Dedifferentiated amniotic fluid mesenchymal stem cell (primary cell): ENCODE measurements at regions not wholly inside any gene's neighbourhood (a gene's known extent, or its start where the extent isn't known, plus 50 kb on each side); places are given as distances from the start of the nearest gene placed in this dataset.

Experiments used
- DNase-seq: peaks from one replicate; pipeline ENCODE4 v3.0.0-alpha.2; 2016; ENCODE audit errors: extremely low spot score

DNA sequence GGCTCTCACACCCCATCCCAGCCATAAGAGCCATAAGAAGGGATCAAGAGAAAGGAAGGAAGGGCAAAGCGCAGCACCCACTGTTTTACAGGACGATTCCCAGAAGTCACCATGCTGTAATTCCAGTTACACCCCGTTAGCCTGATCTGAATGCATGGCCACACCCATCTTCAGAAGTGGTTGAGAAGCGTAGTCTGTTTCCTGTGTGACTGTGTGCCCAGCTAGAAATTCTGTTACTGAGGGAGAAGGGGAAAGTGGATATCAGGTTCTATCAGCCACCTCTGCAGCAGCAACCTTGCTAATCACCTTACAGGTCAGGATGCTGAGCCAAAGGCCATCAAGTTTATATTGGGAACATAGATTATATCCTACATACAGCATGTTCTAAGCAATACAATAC, 260.0 kb downstream of the ABHD5 start:
- DNase-seq = no peak

DNA sequence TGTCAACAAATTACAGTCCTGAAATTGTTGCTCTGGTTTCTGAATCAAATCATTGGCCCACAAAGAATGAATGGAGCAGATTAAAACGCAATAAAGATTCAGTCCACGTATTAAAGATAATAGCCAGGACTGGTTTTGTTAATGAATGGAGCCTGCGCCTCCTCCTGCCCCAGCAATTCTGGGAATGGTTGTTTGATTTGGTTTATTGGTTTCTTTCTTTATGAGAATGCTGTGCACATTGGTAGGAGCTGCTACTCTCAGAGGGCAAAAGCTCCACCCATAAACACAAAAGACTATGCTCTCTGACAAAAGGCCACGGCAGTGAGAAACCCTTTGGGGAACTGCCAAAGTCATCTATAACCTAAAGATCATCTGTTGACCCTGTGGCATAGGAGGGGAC, 261.1 kb downstream of the ABHD5 start:
- DNase-seq = no peak

DNA sequence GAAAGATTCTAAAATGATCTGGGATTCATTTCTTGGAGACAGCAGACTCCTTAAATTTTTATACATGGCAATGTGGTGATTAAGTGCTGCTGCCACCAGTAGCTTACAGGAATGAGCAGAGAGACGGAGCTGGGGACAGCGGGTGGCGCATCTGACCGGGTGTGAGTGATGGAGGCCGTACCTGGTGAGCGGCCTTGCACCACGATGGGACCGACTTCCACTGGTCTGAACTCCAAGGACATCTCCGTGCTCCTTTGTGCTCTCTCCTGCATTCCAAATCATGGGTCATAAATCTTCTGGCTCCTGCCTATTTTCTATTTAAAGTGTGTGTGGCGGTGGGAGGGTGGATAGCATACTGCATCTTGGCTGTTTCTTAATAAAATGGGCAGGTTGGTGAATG, 262.6 kb downstream of the ABHD5 start:
- DNase-seq = no peak

DNA sequence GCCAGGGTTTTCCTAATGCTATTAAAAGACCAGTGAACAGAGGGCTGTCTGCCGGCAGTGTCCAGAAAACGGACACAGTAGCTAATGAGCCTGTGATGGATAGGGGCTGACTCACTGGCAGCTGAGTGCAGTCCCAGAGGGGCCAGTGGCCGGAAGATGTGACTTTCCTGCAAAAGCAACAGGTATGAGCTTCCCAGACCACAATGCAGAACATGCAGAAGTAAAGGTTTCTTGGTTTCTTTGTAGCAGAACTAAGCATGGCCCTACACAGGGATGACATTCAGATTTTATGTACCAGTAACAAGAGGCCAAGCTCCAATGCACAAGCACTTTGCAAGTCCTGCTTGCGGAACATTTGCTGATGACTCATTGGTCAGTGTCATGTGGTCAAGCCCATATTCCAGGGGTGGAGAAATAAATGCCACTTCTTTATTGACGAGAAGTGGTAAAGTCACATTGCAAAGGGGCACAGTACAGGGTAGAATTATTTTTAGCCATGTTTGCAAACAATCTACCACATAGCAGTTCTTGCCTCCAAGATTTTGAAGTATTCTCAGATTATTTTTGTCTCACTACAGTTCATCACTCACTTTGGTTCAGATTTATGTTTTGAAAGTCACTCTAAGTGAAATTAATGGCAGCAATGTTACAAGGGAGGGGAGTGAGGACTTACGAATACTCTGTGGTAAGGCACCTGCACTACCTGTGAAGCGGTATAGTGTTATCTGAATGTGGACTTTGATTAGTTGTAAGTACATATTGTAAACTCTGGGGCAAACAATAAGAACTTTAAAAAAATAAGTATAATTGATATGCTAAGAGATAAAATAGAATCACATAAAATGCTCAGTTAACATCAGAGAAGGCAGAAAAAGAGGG, 263.3 kb downstream of the ABHD5 start:
- peak; percentile 26 for DNase-seq

DNA sequence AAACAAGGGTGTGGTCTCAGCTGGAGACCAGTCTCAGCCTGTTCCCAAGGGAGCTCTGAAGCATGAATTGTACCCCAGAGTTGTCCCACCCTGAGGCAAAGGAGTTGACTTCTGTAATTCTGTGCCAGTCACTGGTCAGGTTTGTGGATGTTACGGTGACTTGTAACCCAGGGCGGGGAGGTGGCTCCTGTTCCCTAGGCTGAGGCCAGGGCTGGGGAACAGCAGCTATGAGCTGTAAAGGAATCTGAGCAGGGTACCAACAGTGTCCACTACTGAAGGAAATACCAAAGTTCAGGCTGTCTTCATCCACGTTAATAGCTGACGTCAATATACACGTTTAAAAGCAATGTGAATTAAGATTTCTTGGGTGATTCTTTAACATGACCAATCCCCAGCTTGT, 266.2 kb downstream of the ABHD5 start:
- no peak for DNase-seq

DNA sequence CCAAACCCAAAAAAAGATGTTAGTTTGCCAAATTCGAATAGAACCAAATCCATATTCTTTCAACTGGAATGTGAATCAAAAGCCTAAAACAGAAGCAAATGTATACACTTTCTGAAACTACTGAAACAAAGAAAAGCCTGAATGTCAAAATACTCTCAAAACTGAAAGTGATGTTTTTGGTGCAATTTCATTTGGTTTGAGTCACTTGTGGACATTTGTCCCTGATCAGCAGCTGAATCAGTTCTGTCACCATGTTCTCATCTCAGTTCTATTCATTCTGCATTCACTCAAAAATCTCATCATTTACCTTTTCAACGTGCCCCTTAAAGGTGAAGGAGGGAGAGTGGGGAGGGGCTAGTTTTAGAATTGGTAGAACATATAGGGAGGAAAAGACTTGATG, 266.8 kb downstream of the ABHD5 start:
- DNase-seq = no peak

DNA sequence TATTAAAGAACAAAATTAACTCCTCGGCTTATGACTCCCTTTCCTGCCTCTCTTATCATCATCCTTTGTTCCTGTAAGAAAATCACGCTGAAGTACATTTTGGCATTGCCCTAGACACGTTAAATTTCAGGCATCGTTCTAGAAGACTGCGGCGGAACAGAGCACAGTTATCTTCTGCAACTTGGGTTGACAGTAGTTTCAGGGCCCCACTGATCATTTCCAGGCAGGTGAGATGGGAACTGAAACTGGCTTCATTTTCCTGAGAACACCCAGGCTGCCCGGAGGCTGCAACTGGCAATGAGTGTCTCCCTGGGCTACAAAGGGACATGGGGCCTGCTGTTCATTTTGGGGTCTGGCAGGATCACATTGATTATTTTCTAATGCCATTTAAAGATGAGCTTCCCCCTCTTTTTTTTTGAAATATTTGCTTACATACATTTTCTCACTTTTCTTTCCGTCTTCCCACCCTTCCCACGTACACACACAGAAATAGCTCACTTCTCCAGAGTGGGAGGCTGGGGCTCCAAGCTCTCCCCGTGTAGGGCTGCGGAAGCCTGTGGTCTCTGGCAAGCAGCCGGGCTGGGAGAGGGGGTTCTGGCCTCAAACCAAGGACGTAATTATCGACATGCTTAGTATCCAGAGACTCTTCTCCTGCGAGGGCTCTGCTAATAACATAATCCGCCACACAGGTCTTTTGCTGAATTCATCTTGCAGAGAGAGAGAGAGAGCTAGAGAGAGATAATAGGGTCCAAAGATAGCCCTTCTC, 267.4 kb downstream of the ABHD5 start:
- no peak for DNase-seq

DNA sequence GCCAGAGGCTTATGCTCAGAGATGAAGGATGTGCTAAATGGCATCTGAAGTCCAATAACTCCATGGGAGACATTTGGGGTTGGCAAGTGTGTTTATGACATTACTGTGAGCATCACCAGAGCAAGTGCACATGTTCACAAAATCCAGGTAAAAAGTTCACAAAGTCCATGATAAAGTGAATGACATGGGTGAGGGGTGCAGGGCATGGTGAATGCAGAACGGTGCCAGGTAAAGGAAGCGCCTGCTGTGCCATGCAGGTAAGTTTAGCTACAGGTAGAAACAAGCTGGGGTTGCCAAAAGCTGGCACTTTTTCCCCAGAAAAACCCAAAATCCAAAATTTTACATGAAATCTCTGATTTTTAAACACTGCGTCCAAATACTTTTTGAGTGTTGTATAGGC, 268.2 kb downstream of the ABHD5 start:
- no peak for DNase-seq

DNA sequence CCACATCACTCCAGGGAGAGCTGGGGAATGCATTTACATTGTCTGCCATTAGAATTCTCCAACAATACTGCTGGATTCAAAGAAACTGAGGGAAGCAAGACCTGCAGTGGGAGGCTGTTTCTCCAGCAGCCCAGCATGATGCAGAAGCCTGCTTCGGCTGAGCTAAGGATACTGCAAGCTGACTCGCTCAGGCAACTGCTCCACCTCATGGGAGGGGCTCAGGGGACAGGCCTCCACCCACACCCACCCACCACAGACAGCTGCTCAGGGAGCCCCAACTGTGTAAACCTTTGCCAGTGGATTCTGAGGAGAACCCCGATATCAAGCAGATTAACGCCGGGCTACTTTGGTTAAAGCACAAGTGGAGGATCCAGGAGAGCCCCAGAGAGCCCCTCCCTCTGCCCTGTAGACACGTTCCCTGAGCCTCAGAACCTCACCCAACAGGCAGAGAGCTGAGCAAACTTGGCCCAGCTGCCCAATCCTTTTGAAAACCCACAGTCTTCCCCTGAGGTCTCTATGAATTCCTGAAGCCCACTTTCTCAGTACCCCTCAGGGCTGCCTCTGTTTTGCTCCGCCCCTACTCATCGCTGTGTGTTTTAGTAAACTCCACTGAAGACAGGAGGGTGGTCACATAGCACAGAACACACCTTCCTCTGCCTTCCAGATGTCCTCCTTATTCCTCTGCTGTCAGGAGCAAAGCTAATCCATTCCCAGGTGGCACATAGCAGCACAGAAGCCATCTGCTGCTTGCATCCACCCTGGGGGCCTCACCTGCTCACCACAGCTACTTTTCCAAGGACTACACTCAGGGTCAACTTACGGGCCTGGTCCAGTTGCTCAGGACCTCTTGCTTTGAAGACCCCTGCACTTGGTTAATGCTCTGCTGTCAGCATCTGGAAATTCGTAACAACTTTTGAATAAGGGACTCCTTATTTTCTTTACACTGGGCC, 269.0 kb downstream of the ABHD5 start:
- no peak for DNase-seq

DNA sequence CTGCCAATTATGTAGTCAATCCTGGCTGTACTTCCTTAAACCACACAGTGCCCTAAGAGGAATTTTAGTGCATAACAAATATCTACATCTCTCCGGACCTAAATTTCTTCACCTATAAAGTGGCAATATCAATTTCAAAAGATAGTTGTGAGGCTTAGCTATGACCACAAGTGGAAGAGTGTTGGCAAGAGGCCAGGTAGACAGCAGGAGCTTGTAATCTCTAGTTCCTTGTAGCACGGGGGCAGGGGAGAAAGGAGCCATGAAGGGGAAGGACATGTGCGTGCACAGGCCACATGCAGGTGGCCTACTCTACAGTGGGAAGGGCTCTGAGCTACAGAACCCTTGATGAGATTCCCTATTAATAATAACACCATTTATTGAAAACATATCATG, 269.7 kb downstream of the ABHD5 start:
- no peak for DNase-seq

DNA sequence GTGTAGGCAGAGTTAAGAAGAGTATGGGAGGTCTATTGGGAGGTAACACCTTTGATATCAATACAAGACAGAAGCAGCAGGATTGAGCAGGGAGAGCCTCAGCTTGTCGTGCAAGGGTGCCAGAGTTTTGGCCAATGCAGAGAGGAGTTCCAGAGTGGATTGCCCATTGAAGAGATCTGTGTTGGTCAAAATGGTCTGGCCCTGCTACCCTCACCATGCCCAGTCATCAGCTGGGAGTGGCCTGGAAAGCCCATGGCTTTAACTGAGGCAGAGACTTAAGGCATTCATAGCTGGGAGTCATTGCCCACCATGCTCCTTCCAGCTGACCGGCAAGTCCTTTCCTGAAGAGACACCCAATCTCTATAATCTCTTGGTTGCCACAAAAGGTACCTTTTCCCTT, 271.3 kb downstream of the ABHD5 start:
- DNase-seq = no peak

DNA sequence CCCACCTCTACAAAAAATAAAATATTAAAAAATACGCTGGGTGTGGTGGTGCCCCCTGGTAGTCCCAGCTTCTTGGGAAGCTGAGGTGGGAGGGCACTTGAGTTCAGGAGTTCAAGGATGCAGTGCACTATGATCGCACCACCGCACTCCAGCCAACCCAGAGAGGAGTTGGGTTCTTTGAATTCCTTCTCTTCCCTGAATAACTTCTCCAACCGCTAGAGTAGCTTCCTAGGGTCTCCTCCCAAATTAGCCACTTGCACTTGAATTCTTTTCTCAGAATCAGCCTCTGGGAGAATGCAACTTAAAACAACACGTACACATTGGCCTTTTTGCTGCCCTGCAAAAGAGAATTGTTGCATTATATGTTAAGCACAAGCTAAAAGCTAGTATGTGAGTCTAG, 272.5 kb downstream of the ABHD5 start:
- DNase-seq = no peak

DNA sequence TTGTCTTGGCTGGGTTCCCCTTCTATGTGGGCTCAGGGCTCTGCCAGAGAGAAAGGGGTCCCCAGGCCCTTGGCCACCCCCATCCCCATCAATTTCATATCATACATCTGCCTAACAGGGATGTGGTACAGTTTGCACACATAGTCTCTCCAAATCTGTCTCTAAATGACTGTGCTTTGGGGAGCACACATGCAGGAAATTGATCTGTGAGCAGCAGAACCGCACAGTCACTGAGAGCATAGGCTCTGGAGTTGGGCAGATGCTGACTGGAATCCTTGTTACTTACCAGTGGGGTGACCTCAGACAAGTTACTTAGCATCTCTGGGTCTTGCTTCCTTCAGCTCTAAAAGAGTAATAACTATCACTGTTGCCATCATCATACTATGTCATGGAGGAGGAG, 273.9 kb downstream of the ABHD5 start:
- no peak for DNase-seq

DNA sequence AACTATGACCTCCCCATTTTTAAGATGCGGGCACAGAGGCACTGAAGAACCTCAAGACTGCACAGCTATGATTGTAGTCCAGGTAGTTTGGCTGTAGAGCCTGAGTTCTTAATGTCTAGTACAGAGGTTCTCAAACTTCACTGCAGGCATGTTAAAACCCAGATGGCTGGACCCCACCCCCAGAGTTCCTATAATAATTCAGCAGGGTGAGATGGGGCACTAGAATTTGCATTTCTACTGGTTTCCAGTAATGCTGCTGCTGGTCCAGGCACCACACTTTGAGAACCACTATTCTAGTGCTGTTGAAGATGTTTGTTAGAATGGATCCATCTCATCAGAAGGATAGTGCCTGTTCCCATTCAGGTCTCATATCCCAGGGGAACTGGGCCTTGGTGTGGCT, 274.9 kb downstream of the ABHD5 start:
- no peak for DNase-seq

DNA sequence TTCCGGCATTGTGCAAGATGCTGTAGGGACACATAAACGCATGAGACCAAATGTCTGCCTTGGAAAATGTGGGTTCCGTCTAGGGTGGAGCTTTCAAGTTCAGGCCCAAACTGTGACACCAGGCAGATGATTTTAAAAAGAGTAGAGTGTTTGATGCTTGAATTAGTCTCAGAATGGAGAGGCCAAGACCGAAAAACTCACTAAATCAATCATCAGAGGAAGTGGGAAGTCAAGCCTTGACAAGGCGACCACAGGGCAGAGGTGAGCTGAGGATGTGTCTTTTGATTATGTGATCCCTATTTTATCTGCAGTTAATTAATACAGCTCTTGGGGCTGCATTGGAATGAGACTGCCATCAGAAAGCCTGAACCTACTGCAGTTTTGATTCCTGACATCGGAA, 275.4 kb downstream of the ABHD5 start:
- no peak for DNase-seq

DNA sequence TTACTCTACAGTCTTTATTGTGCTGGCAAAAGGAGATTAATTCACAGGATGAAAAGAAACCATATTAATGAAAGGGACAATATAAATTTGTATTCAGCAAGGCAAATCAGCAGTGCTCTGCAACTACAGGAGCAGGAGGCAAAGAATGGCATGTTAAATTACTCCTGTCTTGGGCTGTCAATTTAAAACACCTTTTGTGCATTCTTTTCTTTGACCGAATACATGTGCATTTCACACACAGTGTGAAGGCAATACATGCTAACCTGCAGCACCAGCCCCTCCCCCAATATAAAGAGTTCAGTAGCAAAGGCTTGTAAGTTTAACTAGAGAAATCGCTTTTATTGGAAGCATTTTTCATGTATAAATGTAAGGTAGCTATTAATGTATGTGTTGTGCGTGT, 275.2 kb upstream of the TOPAZ1 start:
- DNase-seq = no peak

DNA sequence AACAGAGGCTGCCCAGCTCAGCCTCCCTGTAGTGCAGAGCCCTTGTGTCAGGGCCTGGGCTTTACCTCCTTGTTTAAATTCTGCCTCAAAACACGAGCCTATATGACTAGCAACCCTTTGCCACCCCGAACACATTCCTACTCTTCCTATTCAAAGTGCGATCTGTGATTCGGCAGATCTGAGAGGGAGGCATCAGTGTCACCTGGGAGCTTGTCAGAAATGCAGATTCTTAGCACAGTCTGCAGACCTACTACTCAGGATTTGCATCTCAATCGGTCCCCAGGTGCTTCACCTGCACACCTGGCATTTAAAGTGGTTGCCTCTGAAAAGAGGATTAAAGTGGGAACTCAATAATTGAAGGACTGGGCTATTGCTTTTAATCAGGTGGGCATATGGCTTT, 273.2 kb upstream of the TOPAZ1 start:
- DNase-seq = no peak

DNA sequence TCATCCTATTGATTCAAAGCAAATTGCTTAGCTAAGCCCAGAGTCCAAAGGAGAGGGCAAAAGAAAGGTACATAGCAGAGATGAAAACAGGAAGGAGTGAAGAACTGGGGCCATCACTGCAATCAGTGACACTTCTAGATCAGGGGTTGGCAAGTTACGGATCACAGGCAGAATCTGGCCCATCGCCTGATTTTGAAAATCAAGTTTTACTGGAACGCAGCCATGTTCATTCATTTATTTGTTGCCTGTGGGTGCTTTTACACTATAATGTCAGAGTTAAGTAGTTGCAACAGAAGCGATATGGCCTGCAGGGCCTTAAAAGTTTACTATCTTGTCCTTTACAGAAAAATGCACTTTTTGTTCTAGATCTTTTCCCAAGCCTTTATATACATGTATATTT, 271.7 kb upstream of the TOPAZ1 start:
- no peak for DNase-seq

DNA sequence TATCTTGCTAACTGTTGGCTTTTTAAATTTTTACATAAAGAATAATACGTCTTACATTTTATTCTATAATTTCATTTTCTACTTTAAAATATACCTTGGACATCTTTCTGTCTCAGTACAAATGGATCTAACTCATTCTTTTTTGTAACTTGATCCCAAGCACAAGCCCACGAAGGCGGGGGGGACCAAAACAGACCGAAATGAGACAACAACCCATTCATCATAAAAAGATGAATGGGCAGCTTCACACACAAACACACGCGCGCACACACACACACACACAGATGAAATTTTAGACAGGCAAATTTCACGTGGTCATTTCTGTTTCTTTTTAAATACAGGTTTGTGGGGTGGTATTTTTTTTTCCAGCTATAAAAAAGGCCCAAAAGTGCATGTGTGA, 271.3 kb upstream of the TOPAZ1 start:
- DNase-seq = no peak

DNA sequence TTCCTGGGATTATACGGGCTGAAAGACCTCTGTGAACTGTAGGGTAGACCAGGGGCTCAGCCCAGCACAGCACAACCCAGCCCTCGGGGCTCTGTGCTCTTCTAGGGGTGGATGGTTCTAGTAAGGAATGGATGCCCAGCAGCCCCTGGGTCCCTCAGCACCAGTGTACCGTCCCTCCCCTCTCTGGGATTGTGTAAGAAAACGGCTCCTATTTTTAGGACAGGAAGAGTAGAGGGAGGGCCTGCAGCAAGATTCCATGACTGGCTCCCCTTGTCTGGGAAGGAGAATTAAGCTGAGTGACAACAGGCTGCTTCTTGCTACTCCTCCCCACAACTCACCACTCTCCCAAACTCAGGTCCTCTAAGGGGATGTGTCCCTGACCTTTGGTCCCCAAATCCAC, 270.8 kb upstream of the TOPAZ1 start:
- DNase-seq = no peak

DNA sequence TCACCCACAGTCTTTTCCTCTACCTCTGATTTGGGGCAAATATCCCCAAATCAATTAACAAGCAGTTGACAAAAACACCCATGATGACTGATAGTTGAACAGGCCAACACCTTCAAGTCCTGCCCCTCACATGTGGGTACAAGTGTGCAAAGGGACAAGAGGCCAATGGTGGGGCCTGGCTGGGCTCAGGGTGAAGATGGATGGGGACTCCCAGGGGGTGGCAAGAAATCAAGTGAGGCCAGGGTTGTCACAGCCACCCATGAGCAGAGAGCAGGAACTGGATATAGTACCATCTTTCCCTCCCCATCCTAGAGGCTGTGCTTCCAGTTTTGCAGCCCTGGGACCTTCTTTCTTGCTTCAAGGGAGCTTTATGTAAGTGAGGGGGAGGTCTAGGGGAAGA, 270.2 kb upstream of the TOPAZ1 start:
- DNase-seq = no peak

DNA sequence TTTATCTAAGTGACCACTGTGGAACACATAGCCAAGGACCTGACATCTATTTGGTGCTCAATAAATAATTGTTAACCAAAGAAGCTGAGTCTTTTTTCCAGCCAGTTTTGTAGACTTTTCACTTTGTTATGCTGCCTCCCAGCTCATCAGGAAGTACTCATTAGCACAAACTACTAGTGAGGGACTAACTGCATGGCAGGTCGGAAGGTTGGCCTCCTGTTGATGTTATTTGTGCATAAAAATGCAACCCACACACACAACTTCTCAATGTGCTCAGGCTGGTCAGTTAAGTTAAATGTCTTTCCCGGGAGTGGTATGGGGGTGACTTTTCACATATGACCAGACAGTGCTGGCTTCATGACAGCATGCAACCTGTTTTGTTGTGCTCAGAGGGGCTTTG, 263.0 kb upstream of the TOPAZ1 start:
- DNase-seq = no peak
